Heart right ventricle (tissue), 16 donors: ENCODE measurements at regions not wholly inside any gene's neighbourhood (a gene's known extent, or its start where the extent isn't known, plus 50 kb on each side); places are given as distances from the start of the nearest gene placed in this dataset.

Experiments
- ATAC-seq, 8 donors: fragments of 200-7000 bp; cut with Tn5 transposase; one replicate each; pipeline ENCODE4 v1.9.1; 2020; ENCODE audit warnings: mild to moderate bottlenecking in 8 of 8, moderate library complexity in 8 of 8, moderate number of reproducible peaks in 1 of 8
- DNase-seq, 2 donors: peaks; one replicate each; pipeline ENCODE4 v3.0.0-alpha.2; 2020
- H3K27ac ChIP-seq, 10 donors: fragments of 200-600 bp; sonication (generic) in 2 of 10; one replicate each; pipeline versions ENCODE4 v1.5.0 to v1.8.0; 2020 to 2022; ENCODE audit warnings: mild to moderate bottlenecking in 3 of 10
- H3K27me3 ChIP-seq, 7 donors: fragments of 200-600 bp; one replicate each; pipeline ENCODE4 v1.8.0; 2021 to 2022; ENCODE audit warnings: mild to moderate bottlenecking in 2 of 7
- H3K36me3 ChIP-seq, 9 donors: fragments of 200-600 bp; sonication (generic) in 1 of 9; one replicate each; pipeline versions ENCODE4 v1.5.0 to v1.8.0; 2020 to 2022; ENCODE audit warnings: mild to moderate bottlenecking in 2 of 9
- H3K4me1 ChIP-seq, 9 donors: fragments of 200-600 bp; sonication (generic) in 1 of 9; one replicate each; pipeline versions ENCODE4 v1.5.0 to v1.8.0; 2020 to 2022; ENCODE audit warnings: mild to moderate bottlenecking in 4 of 9
- H3K4me3 ChIP-seq, 10 donors: fragments of 200-600 bp; sonication (generic) in 2 of 10; one replicate each; pipeline versions ENCODE4 v1.5.0 to v1.8.0; 2020 to 2022; ENCODE audit warnings: mild to moderate bottlenecking in 7 of 10, moderate library complexity in 2 of 10
- H3K9me3 ChIP-seq, 11 donors: fragments of 200-600 bp in 10 of 11; sonication (generic) in 2 of 11; one replicate each; pipeline versions ENCODE4 v1.5.0 to v1.8.0; 2013 to 2022; ENCODE audit warnings: mild to moderate bottlenecking in 2 of 11, control low read depth in 1 of 11, moderate library complexity in 1 of 11
- CTCF ChIP-seq, 9 donors: fragments of 200-600 bp; sonication (generic) in 2 of 9; IDR thresholded peaks; one replicate each; pipeline versions ENCODE4 v1.5.0 to v1.8.0; 2021 to 2022; ENCODE audit warnings: antibody characterized with exemption in 9 of 9, mild to moderate bottlenecking in 5 of 9, moderate library complexity in 1 of 9
- WGBS, 2 donors: extraction: QIAGEN DNeasy Blood & Tissue Kit; methylation state at CpG; one replicate each; pipeline ENCODE4 v1.1.7; 2013; ENCODE audit warnings: inconsistent platforms in 1 of 2; 5-methylcytosine and 5-hydroxymethylcytosine counted together
- intact Hi-C, 10 donors: fragments of 100-400 bp; cut with DNase I; formaldehyde crosslinking; loops; one replicate each; pipeline versions ENCODE4 v1.11.1 to v1.14.2; 2022
- donor health status: Arrhythmogenic right ventricular cardiomyopathy.
- donor health status: ischemic (EF 13 %, LVEDD 7.1; RV severe dilation, severe dysfunction).
- donor health status: healthy with polysubstance abuse.
- donor health status: DM: no; HTN: yes; CAD: no.
- donor health status: DM: no; HTN: no; CAD: no.
- donor health status: ischemic (EF 25% LVEDD 6.9; RV normal size, moderate dysfunction).
- donor health status: ischemic (EF 25% LVEDD 5.7; RV mildly dilated, moderate dysfunction).
- donor health status: healthy.
- donor health status: DM: yes; HTN: yes; CAD: no.
- donor health status: Ischemic cardiomyopathy.
- donor health status: ischemic (EF 35%, LVEDD 5.7; RV mildly dilated, moderate dysfunction).
- donor health status: nonischemic (EF 11% LVEDD 7.7; RV severe dilation, severe dysfunction).
- donor health status: DM: yes; HTN: yes; CAD: no.
- donor health status: PGD.
- donor health status: ischemic (EF 29% LVEDD 5.4; RV normal size, mild dysfunction).
- donor health status: nonischemic (EF 23%, LVEDD 6.1; RV moderate dilation, normal function).

GRCh38 chr2:215517391-215517790, 81.5 kb upstream of the FN1 start:
- Histone ChIP-seq H3K27me3 (no peaks in the 10 kb centered on the region), H3K4me3 (no peak overlapping the region), H3K27ac (no peak overlapping the region), H3K4me1 (peaks cover 0 to 6% (median 0%) of the 10 kb centered on the region in 9 donors), H3K36me3 (no peaks in the 10 kb centered on the region), H3K9me3 (no peaks in the 10 kb centered on the region)
- no peak for TF ChIP-seq CTCF (IDR thresholded peaks at IDR 0.05)
- WGBS, 2 donors, result 73 to 78% methylated on average over 2 of the region's 2 CpGs
- no peak for ATAC-seq
- intact Hi-C loops, result no loop called here
- DNase-seq, result no peak

GRCh38 chr2:215514516-215514915, 78.6 kb upstream of the FN1 start:
- no peak for TF ChIP-seq CTCF (IDR thresholded peaks at IDR 0.05)
- no peaks in the 10 kb centered on the region for H3K4me1 ChIP-seq
- no peak for DNase-seq
- H3K27me3 ChIP-seq, result no peaks in the 10 kb centered on the region
- 96 to 98% methylated on average over 16 of the region's 16 CpGs for WGBS, 2 donors
- H3K36me3 ChIP-seq, result no peaks in the 10 kb centered on the region
- H3K27ac ChIP-seq, result no peak overlapping the region
- ATAC-seq, result no peak
- H3K4me3 ChIP-seq, result no peak overlapping the region
- intact Hi-C loops, result no loop called here
- H3K9me3 ChIP-seq, result no peaks in the 10 kb centered on the region

- TF ChIP-seq CTCF (IDR thresholded peaks at IDR 0.05), result no peak
- intact Hi-C loops, result no loop called here
- Histone ChIP-seq H3K9me3 (no peaks in the 10 kb centered on the region), H3K36me3 (no peaks in the 10 kb centered on the region), H3K27me3 (no peaks in the 10 kb centered on the region), H3K27ac (no peak overlapping the region), H3K4me3 (no peak overlapping the region), H3K4me1 (peaks cover 0 to 9% (median 0%) of the 10 kb centered on the region in 9 donors)
- WGBS, 2 donors, result 77 to 89% methylated on average over 6 of the region's 6 CpGs
- DNase-seq, result no peak
- ATAC-seq, result no peak
These were observed 75.8 kb upstream of the FN1 start for GRCh38 chr2:215511454-215512346.

- Histone ChIP-seq H3K36me3 (no peaks in the 10 kb centered on the region), H3K4me1 (peaks cover 0 to 26% (median 0%) of the 10 kb centered on the region in 9 donors), H3K9me3 (no peaks in the 10 kb centered on the region), H3K27ac (no peak overlapping the region), H3K27me3 (no peaks in the 10 kb centered on the region), H3K4me3 (no peak overlapping the region)
- no peak for TF ChIP-seq CTCF (IDR thresholded peaks at IDR 0.05)
- ATAC-seq, result no peak
- intact Hi-C loops, result no loop called here
- DNase-seq, result no peak
- WGBS, 2 donors, result 57 to 68% methylated on average over 3 of the region's 3 CpGs
These were observed 72.0 kb upstream of the FN1 start for GRCh38 chr2:215507836-215508235.
